ENCODE measurements at regions not wholly inside any gene's neighbourhood (a gene's known extent, or its start where the extent isn't known, plus 50 kb on each side); places are given as distances from the start of the nearest gene placed in this dataset.

DNA sequence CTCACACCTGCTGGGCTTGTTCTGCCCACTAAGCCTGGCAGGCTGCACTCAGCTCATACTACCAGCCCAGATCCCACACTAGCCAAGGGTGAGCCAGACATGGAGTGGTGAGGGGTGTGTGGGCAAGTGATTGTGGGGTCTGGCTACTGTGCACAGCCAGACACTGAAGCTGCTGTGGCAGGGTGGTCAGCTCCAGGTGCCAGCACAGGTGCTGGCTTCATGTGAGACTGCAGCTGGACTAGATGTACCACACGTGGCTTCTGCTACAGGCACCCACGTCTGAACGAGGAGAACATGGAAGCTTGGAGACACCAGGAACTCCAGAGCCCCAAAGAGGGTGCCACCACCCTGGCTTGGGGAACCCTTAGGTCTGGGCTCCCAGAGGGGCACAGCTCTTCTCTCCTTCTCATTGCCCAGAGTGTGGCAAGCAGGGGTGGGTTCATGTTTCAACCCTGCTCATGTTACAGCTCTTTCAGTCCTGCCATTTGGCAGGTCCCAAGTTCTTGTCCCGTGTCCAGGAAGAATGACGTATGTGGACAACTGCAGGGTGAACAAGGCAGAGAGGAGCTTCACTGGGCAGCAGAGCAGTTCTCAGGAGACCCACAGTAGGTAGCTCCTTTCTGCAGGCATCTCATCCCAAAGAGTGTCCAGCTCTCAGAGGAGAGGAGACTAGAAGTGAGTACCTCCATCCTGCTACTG lies 1624.2 kb upstream of the TMEFF2 start:
- H3K27ac ChIP-seq: peak overlapping the region in 1 of 4 donors; percentile 23
- intact Hi-C loops (cut with DNase I; ENCODE audit: low total_unique reads): no loop called here
- in situ Hi-C loops (cut with MboI; ENCODE audit: low sequenced_read_pairs in 4 of 4): no loop called here
- DNase-seq (peak in 1 of 2 donors; percentile 51), ATAC-seq (peak in 1 of 2 donors; percentile 81)
- no peaks in the 10 kb centered on the region for H3K4me1 ChIP-seq
- H3K27me3 ChIP-seq: no peaks in the 10 kb centered on the region
- TF ChIP-seq POLR2A (IDR thresholded peaks at IDR 0.05): no peak
- TF ChIP-seq, protein P1, sequence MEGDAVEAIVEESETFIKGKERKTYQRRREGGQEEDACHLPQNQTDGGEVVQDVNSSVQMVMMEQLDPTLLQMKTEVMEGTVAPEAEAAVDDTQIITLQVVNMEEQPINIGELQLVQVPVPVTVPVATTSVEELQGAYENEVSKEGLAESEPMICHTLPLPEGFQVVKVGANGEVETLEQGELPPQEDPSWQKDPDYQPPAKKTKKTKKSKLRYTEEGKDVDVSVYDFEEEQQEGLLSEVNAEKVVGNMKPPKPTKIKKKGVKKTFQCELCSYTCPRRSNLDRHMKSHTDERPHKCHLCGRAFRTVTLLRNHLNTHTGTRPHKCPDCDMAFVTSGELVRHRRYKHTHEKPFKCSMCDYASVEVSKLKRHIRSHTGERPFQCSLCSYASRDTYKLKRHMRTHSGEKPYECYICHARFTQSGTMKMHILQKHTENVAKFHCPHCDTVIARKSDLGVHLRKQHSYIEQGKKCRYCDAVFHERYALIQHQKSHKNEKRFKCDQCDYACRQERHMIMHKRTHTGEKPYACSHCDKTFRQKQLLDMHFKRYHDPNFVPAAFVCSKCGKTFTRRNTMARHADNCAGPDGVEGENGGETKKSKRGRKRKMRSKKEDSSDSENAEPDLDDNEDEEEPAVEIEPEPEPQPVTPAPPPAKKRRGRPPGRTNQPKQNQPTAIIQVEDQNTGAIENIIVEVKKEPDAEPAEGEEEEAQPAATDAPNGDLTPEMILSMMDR (IDR thresholded peaks at IDR 0.05 in 4 of 5, conservative IDR thresholded peaks at IDR 0.05 in 1 of 5): no peak
- H3K36me3 ChIP-seq: no peaks in the 10 kb centered on the region
- H3K4me3 ChIP-seq: no peak overlapping the region
- H3K9me3 ChIP-seq: no peaks in the 10 kb centered on the region

DNA sequence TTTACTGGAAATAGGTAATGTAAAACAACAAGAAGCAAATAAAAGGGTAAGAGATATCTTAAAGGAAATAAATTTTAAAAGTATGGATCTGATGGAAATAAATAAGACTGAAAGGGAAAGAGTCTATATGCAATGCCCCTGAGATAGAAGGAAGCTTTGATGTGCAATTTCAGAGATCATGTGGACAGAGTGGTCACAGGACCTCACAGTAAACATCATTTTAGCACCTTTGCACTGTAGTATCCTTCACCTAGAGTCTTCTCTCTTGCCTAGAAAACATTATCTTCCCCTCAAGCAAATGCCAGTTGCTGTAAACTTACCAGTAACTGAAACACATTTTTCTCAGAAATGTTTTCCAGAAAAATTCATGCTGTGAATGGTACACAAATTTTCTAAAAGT lies 1621.3 kb upstream of the TMEFF2 start:
- Histone ChIP-seq H3K4me1 (no peaks in the 10 kb centered on the region), H3K4me3 (no peak overlapping the region), H3K9me3 (no peaks in the 10 kb centered on the region), H3K27ac (no peak overlapping the region), H3K36me3 (no peaks in the 10 kb centered on the region), H3K27me3 (no peaks in the 10 kb centered on the region)
- in situ Hi-C loops (cut with MboI; ENCODE audit: low sequenced_read_pairs in 4 of 4): no loop called here
- no peak for TF ChIP-seq POLR2A (IDR thresholded peaks at IDR 0.05)
- TF ChIP-seq, protein P1 (IDR thresholded peaks at IDR 0.05 in 4 of 5, conservative IDR thresholded peaks at IDR 0.05 in 1 of 5): no peak
- intact Hi-C loops (cut with DNase I; ENCODE audit: low total_unique reads): no loop called here
- DNase-seq (no peak), ATAC-seq (no peak)

DNA sequence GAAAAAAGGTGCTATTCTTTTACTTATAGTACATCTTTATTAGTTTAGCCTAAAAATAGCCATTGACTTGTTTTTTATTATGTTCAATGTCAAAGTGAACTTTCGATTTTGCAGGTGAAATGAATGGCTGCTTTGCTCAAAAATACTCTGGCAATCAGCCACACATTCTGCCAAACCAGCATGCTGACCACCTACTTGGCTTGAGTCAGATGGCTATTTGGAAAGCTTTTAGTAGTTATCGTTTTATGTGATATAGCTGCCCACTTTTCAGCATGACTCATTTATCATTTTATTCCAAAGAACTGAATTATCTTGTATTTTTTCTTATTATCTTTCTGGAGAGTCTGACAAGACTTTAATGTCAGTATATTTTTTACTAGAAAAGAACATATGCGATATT lies 1615.8 kb upstream of the TMEFF2 start:
- Histone ChIP-seq H3K27me3 (no peaks in the 10 kb centered on the region), H3K4me1 (no peaks in the 10 kb centered on the region), H3K36me3 (no peaks in the 10 kb centered on the region), H3K27ac (no peak overlapping the region), H3K9me3 (no peaks in the 10 kb centered on the region), H3K4me3 (no peak overlapping the region)
- intact Hi-C loops (cut with DNase I; ENCODE audit: low total_unique reads) (no loop called here), in situ Hi-C loops (cut with MboI; ENCODE audit: low sequenced_read_pairs in 4 of 4) (no loop called here)
- no peak for DNase-seq
- no peak for TF ChIP-seq POLR2A (IDR thresholded peaks at IDR 0.05)
- TF ChIP-seq, protein P1 (IDR thresholded peaks at IDR 0.05 in 4 of 5, conservative IDR thresholded peaks at IDR 0.05 in 1 of 5): no peak
- no peak for ATAC-seq

DNA sequence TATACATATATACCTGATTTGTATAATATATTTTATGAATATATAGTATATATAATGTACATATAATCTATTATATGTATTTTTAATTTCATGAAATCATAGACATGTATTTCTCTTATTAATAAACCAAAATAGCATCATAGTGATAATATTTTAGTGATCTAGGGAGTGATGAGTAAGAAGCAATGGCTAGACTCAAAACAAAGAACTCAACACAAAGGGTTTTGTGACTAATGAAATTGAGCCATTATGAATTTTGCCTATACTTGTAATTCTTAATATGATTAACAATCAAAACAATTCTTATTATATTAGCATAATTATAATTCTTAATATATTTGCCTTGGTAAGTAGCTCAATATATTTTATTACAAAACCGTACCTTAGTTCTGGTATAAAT lies 1614.1 kb upstream of the TMEFF2 start:
- H3K36me3 ChIP-seq: no peaks in the 10 kb centered on the region
- H3K4me3 ChIP-seq: no peak overlapping the region
- in situ Hi-C loops (cut with MboI; ENCODE audit: low sequenced_read_pairs in 4 of 4) (no loop called here), intact Hi-C loops (cut with DNase I; ENCODE audit: low total_unique reads) (no loop called here)
- ATAC-seq (no peak), DNase-seq (no peak)
- no peaks in the 10 kb centered on the region for H3K27me3 ChIP-seq
- H3K4me1 ChIP-seq: no peaks in the 10 kb centered on the region
- TF ChIP-seq POLR2A (IDR thresholded peaks at IDR 0.05): no peak
- TF ChIP-seq, protein P1 (IDR thresholded peaks at IDR 0.05 in 4 of 5, conservative IDR thresholded peaks at IDR 0.05 in 1 of 5): no peak
- no peaks in the 10 kb centered on the region for H3K9me3 ChIP-seq
- no peak overlapping the region for H3K27ac ChIP-seq
